COLO668 (cell line): ENCODE measurements at regions not wholly inside any gene's neighbourhood (a gene's known extent, or its start where the extent isn't known, plus 50 kb on each side); places are given as distances from the start of the nearest gene placed in this dataset.
A peak's percentile ranks its signal among the peaks of the same experiment; 100 is the strongest.
"Not testable (repeated sequence)": the region's sequence is repeated elsewhere in the genome, so short reads cannot be mapped to it uniquely, and the experiment has no call there.

ENCODE experiments used
- DNase-seq: peaks from one replicate; lab custom pipeline; 2025; ENCODE audit not compliant: unreplicated experiment; lab: John Stamatoyannopoulos, UW

DNA sequence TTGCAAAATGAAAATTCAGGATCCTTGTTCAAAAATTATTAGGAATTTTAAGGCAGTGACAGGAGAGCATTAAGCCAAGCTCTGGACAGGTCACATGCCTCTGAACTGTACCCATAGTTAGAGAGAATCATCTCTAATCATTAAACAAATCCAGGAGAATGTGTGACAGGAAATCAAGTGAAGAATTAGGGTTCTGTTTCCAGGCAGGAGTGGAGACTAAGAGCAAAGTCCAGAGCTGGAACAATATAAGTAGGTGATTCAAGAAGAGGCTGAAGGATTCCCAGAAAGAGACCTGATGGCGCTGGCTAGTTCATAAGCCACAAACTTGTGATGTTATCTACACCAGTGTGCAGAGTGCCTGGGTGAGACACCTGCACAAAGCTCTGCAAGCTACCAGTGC, 104.6 kb upstream of the PRKG2 start:
- DNase-seq = no peak

DNA sequence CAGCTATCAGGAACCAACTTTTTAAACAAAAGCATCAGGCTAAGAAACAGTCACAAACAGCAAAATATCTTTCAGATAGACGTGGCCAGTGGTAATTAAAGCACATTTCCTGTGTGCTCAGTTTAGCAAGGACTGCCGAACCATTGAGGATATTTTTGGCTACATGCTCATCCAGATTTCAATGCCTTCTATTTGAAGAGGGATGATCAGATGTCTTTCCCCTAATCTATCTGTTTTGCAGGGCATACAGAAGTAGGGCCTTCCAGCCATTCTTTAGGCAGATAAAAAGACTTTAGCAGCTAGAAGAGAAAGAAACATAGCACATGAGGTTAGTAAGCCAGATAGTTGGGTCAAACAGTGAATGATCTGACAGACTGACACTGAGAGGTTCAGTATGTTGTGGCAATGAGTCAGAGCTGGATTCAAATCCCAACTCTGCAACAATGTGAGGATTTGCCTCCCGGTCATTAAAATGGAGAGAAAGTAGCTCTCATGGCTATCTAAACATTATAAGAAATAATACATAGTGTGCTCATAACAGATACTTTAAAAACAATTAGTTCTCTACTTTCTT, 100.0 kb upstream of the PRKG2 start:
- no peak for DNase-seq

GRCh38 chr4:81314196-81314896, 99.3 kb upstream of the PRKG2 start:
- peak; percentile 94 for DNase-seq

DNA sequence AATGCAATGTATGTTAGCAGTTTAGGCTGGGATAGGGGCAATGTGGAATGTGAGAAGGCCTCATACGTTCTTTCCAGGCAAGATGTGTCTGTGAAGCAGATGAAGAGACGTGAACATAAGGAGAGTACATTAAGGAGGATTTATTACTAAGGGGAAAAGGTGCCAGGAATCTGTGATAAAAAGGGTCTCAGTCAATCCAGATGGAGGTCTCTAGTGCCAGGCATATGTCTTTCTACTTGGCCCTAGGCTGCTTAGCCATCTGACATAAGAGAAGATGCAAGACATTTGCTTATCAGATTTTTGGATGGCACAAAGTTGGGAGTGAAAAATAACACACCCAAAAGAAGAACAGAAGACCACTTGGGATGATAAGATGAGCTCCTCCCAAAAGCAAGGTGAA, 93.0 kb upstream of the PRKG2 start:
- DNase-seq = no peak

- no peak for DNase-seq
Measured at GRCh38 chr4:81304871-81305270, 89.8 kb upstream of the PRKG2 start.

DNA sequence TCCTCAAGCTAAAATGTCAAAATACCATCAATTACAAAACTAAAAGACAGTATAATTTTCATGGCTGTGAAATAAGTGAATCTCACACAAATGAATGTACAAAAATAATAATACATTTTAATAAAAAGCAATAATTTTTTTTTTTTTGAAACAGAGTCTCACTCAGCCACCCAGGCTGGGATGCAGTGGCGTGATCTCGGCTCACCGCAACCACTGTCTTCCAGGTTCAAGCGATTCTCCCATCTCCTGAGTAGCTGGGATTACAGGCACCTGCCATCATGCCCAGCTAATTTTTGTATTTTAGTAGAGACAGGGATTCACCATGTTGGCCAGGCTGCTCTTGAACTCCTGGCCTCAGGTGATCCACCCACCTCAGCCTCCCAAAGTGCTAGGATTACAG, 85.3 kb upstream of the PRKG2 start:
- DNase-seq = not testable (repeated sequence)

DNA sequence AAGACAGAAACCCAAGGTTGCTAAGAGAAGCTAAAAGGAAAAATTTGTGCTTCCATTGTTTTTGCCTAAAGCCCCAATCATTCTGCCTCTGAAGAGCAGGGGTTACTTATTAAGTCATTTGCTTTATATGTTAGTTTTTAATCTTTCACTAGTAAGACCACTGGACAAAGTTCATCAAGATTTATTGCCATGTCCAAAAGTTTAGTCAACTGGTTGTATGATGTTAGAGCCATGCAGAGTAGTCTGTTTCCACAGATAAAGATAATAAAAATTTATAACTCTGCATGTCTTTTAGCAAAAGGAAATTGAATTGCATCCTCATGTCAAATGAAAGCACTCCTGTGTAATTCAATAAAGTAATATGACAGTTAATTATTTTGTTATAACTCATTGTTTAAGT, 75.8 kb upstream of the PRKG2 start:
- no peak for DNase-seq

- DNase-seq = no peak
Measured at GRCh38 chr4:81287101-81287500, 72.1 kb upstream of the PRKG2 start.

- no peak for DNase-seq
Measured at GRCh38 chr4:81282131-81282530, 67.1 kb upstream of the PRKG2 start.

- no peak for DNase-seq
Measured at GRCh38 chr4:81274460-81274859, 59.4 kb upstream of the PRKG2 start.

DNA sequence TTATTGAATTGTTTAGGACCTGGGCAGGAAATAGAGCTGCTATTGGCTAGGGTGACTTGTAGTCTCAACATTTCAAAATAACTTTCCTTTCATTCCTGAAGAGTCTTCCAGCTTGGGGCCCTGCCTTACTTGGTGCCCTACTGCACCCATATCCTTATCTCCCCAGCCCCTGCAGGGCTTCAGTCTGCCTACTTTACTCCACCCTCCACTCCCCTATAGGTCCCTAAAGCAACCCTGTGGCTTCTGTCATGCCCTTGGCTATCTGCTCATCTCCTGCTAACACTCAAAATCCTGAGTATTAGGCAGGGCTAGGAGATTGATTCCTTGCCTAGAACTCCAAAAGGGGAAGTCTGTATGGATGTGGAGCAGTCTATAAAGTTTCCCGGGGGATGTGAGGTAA, 57.6 kb upstream of the PRKG2 start:
- no peak for DNase-seq
